K562 (cell line): ENCODE measurements at regions not wholly inside any gene's neighbourhood (a gene's known extent, or its start where the extent isn't known, plus 50 kb on each side); places are given as distances from the start of the nearest gene placed in this dataset.

ENCODE experiments used
- ATAC-seq: fragments of 200-7000 bp; cut with Tn5 transposase; 3 replicates; pipeline ENCODE4 v1.9.1; 2020; ENCODE audit warnings: moderate library complexity
- BruUV-seq: library from RNA; stranded (reverse); fragments of 400-500 nt; replicated peaks from 2 replicates; lab custom pipeline; 2021; lab: Mats Ljungman, UMichigan
- CTCF ChIA-PET: fragments of 300-600 bp; formaldehyde crosslinking; extraction: SDS; loops from one replicate; lab custom pipeline; 2021; ENCODE audit warnings: low intra/inter-chr PET ratio; lab: Yijun Ruan, JAX
- POLR2A ChIA-PET: fragments of 300-600, 350-650 bp; sonication (Branson Sonifier 250); formaldehyde crosslinking; extraction: SDS; loops from one replicate; lab custom pipeline; 2021; ENCODE audit warnings: antibody characterized with exemption, inconsistent platforms; lab: Yijun Ruan, JAX
- DNase-seq, 4 experiments: peaks; one replicate each; pipeline versions ENCODE4 v3.0.0 to v3.0.0-alpha.2; 2011 to 2018; ENCODE audit warnings: low spot score in 3 of 4, mixed read lengths in 3 of 4; ENCODE audit errors: extremely low read depth in 1 of 4
- FAIRE-seq: peaks from 2 replicates; lab custom pipeline; 2011; peaks lifted over from hg19 to GRCh38; lab: Jason Lieb, UNC
- H2AFZ ChIP-seq: 2 replicates; pipeline ENCODE4 v1.6.0; 2011; ENCODE audit warnings: low read depth, low read length, control low read depth, inconsistent platforms
- H3K27ac ChIP-seq: fragments of 200-600 bp; 3 replicates; pipeline ENCODE4 v1.8.0; 2011; ENCODE audit warnings: low read depth, mild to moderate bottlenecking, control low read depth, inconsistent platforms, low read length, moderate library complexity, mixed read lengths; ENCODE audit errors: extremely low read depth
- H3K27me3 ChIP-seq, 2 experiments: fragments of 300-600 bp in 1 of 2; 2 replicates in 1 of 2; 3 replicates in 1 of 2; pipeline versions ENCODE4 v1.6.0 to v1.8.0; 2011; ENCODE audit warnings: inconsistent platforms in 2 of 2, low read length in 2 of 2, mild to moderate bottlenecking in 1 of 2, mixed read lengths in 1 of 2, moderate library complexity in 1 of 2; ENCODE audit not compliant: control insufficient read depth in 2 of 2, insufficient read depth in 2 of 2
- H3K36me3 ChIP-seq: fragments of 300-600 bp; 3 replicates; pipeline ENCODE4 v1.8.0; 2011; ENCODE audit warnings: mild to moderate bottlenecking, low read length, inconsistent platforms; ENCODE audit not compliant: control insufficient read depth, insufficient read depth
- H3K4me1 ChIP-seq, 2 experiments: fragments of 200-600 bp in 1 of 2; replicated peaks in 1 of 2; 2 replicates in 1 of 2; 3 replicates in 1 of 2; pipeline versions ENCODE4 v1.5.1 to v1.8.0; 2011; ENCODE audit warnings: inconsistent platforms in 2 of 2, low read length in 2 of 2, mild to moderate bottlenecking in 1 of 2, mixed read lengths in 1 of 2, moderate library complexity in 1 of 2; ENCODE audit not compliant: control insufficient read depth in 2 of 2, insufficient read depth in 2 of 2
- H3K4me2 ChIP-seq: 2 replicates; pipeline ENCODE4 v1.6.1; 2011; ENCODE audit warnings: low read length, control low read depth, inconsistent platforms, mixed read lengths; ENCODE audit not compliant: insufficient read depth
- H3K4me3 ChIP-seq: fragments of 200-600 bp; sonication (generic), shearing (Covaris generic); 2 replicates; pipeline ENCODE4 v1.5.1; 2016; ENCODE audit warnings: control low read depth, inconsistent platforms
- H3K79me2 ChIP-seq: fragments of 200-600 bp; 3 replicates; pipeline ENCODE4 v1.8.0; 2011; ENCODE audit warnings: low read length, inconsistent platforms; ENCODE audit not compliant: control insufficient read depth, insufficient read depth
- H3K9ac ChIP-seq, 2 experiments: 2 replicates each; pipeline versions ENCODE4 v1.6.0 to v1.6.1; 2011; ENCODE audit warnings: low read depth in 2 of 2, low read length in 2 of 2, control low read depth in 1 of 2, inconsistent platforms in 1 of 2, mild to moderate bottlenecking in 1 of 2, mixed read lengths in 1 of 2; ENCODE audit not compliant: insufficient read depth in 1 of 2
- H3K9me1 ChIP-seq: one replicate; pipeline ENCODE4 v1.6.0; 2011; ENCODE audit warnings: inconsistent platforms, mild to moderate bottlenecking, low read length, moderate library complexity; ENCODE audit not compliant: control insufficient read depth, insufficient read depth
- H3K9me3 ChIP-seq: replicated peaks from 2 replicates; pipeline ENCODE4 v1.5.1; 2011; ENCODE audit warnings: low read depth, low read length, inconsistent platforms; ENCODE audit not compliant: control insufficient read depth, insufficient read depth
- H4K20me1 ChIP-seq: replicated peaks from 2 replicates; pipeline ENCODE4 v1.6.1; 2011; ENCODE audit warnings: low read length, inconsistent platforms, mixed read lengths; ENCODE audit not compliant: control insufficient read depth, insufficient read depth
- BRCA1 ChIP-seq, 2 experiments: fragments of 450-650 bp in 1 of 2; sonication (generic) in 1 of 2; formaldehyde crosslinking in 1 of 2; IDR thresholded peaks; 2 replicates each; pipeline versions ENCODE4 v1.5.0 to v1.6.1; 2017 to 2020; ENCODE audit warnings: mild to moderate bottlenecking in 1 of 2, missing genetic modification reagents in 1 of 2
- DDX20 ChIP-seq: fragments of 450-650 bp; IDR thresholded peaks from 2 replicates; pipeline ENCODE4 v1.6.1; 2016; ENCODE audit warnings: missing genetic modification characterization, low read depth, mild to moderate bottlenecking, missing compliant biosample characterization, moderate library complexity
- FOXP4 ChIP-seq: sonication (generic); formaldehyde crosslinking; IDR thresholded peaks from 2 replicates; pipeline ENCODE4 v1.8.0; 2022; ENCODE audit warnings: mild to moderate bottlenecking, missing genetic modification reagents, borderline replicate concordance
- ILF3 ChIP-seq: fragments of 450-650 bp; IDR thresholded peaks from 2 replicates; pipeline ENCODE4 v1.6.1; 2018; ENCODE audit warnings: antibody characterized with exemption, mild to moderate bottlenecking, moderate library complexity, borderline replicate concordance
- RAD21 ChIP-seq, 2 experiments: fragments of 250-450 bp in 1 of 2; fragments of 450-650 bp in 1 of 2; sonication (Bioruptor Pico) in 1 of 2; formaldehyde crosslinking in 1 of 2; IDR thresholded peaks in 1 of 2; conservative IDR thresholded peaks in 1 of 2; 2 replicates each; pipeline versions ENCODE4 v1.4.0 to v1.8.0; 2020 to 2022; ENCODE audit warnings: mild to moderate bottlenecking in 2 of 2, moderate library complexity in 1 of 2
- RBM39 ChIP-seq: fragments of 200-400 bp; formaldehyde crosslinking; optimal IDR thresholded peaks from 2 replicates; pipeline ENCODE3; 2018; ENCODE audit warnings: low read depth, low read length
- THRB ChIP-seq: fragments of 450-650 bp; formaldehyde crosslinking; conservative IDR thresholded peaks from 2 replicates; pipeline ENCODE4 v1.4.0; 2022; ENCODE audit warnings: mild to moderate bottlenecking, missing genetic modification characterization
- USF1 ChIP-seq: sonication (generic); formaldehyde crosslinking; IDR thresholded peaks from 2 replicates; pipeline ENCODE4 v1.9.0; 2022; ENCODE audit warnings: mild to moderate bottlenecking, missing genetic modification reagents
- ZNF217 ChIP-seq: sonication (generic); formaldehyde crosslinking; IDR thresholded peaks from 2 replicates; pipeline ENCODE4 v1.8.0; 2022; ENCODE audit warnings: mild to moderate bottlenecking, missing genetic modification reagents
- ZNF282 ChIP-seq: sonication (generic); formaldehyde crosslinking; IDR thresholded peaks from 2 replicates; pipeline ENCODE4 v1.8.1; 2023; ENCODE audit warnings: missing genetic modification reagents
- WGBS: fragments of 100-300 bp; shearing (Covaris generic); methylation state at CpG from one replicate; pipeline ENCODE4 v1.1.6; 2016; ENCODE audit warnings: low coverage, mixed read lengths; ENCODE audit not compliant: insufficient coverage; ENCODE audit errors: missing lambda C conversion rate; 5-methylcytosine and 5-hydroxymethylcytosine counted together
- in situ Hi-C: fragments of 300-500 bp; cut with MboI; formaldehyde crosslinking; loops from 4 replicates; pipeline ENCODE4 v1.15.0; 2018; ENCODE audit warnings: inconsistent platforms, mixed read lengths
- intact Hi-C: fragments of 100-400 bp; cut with micrococcal nuclease; formaldehyde crosslinking; loops from 2 replicates; pipeline ENCODE4 v1.14.2; 2022
- TF ChIP-seq, protein P1 (sequence below), 3 experiments: IDR thresholded peaks in 2 of 3; conservative IDR thresholded peaks in 1 of 3; 2 replicates each; pipeline ENCODE4 v1.5.1; 2011 to 2012; ENCODE audit warnings: low read length in 3 of 3, mild to moderate bottlenecking in 3 of 3, control low read depth in 2 of 3, improper control_type of control experiment in 1 of 3, inconsistent platforms in 1 of 3, low read depth in 1 of 3, mixed read lengths in 1 of 3, moderate library complexity in 1 of 3; ENCODE audit not compliant: insufficient read depth in 2 of 3

DNA sequence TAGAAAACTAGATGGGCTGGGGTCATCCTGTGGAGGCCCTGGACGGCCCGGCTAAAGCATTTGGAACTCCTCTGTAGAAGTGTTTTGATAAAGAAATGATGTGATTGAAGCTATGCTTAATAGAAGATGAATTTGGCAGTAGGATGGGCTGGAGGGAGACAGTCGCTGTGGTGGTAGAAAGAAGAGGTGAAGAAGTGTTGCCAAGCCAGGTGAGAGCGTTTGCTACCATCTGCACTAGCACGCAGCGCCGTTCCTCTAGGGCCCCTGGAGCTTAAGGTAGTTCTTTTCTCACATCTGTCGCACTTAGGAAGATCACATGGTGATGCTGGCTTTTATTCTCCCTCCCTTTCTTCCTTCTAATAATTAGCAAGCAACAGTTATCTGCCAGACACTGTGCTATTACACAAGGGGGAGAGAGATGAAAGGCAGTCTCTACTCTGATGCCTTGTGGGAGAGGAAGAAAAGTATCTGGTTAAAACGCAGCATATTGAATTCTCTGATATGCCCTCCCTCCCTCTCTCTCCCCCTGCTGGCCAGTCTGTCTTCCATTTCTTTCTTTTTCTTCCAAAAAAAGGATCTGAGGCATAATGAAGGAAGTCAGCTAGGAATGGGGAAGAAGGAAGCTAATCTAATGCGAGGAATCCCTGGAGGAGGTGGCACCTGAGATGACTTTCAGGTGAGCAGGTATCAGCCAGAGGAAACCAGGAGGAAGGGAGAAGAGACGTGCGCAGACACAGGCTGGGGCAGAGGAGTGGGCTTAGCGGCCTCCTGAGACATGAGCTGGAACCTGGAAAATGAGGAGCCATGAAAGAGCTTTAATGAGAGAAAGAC lies 162.3 kb upstream of the KLF14 start:
- H3K4me1 ChIP-seq, result peaks cover 17 to 19% of the 10 kb centered on the region in 2 experiments
- DNase-seq, result peak; percentile 43 to 61 (median 46)
- H3K9ac ChIP-seq, result peak overlapping the region in 1 of 2 experiments; percentile 46; a peak in 1 of 4 replicates
- TF ChIP-seq USF1 (CRISPR knock-in tag) (peak; percentile 25; the same call in 1 of the 2 replicates), ZNF282 (no peak), THRB (CRISPR knock-in tag) (0 out of 2 replicates have a peak, but pooled peaks have one; percentile 15), FOXP4 (CRISPR knock-in tag) (no peak), DDX20 (tag) (no peak), ZNF217 (CRISPR knock-in tag) (no peak), RBM39 (peak; percentile 37), BRCA1 (IDR thresholded peaks at IDR 0.05) (no peak), BRCA1 (CRISPR knock-in tag; IDR thresholded peaks at IDR 0.05) (peak; percentile 59; the same call in 1 of the 2 replicates), RAD21 (CRISPR knock-in tag; conservative IDR thresholded peaks at IDR 0.05 in 1 of 2, IDR thresholded peaks at IDR 0.05 in 1 of 2) (peak in 1 of 2 experiments; percentile 27; a peak in 1 of 4 replicates), ILF3 (no peak)
- TF ChIP-seq, protein P1, sequence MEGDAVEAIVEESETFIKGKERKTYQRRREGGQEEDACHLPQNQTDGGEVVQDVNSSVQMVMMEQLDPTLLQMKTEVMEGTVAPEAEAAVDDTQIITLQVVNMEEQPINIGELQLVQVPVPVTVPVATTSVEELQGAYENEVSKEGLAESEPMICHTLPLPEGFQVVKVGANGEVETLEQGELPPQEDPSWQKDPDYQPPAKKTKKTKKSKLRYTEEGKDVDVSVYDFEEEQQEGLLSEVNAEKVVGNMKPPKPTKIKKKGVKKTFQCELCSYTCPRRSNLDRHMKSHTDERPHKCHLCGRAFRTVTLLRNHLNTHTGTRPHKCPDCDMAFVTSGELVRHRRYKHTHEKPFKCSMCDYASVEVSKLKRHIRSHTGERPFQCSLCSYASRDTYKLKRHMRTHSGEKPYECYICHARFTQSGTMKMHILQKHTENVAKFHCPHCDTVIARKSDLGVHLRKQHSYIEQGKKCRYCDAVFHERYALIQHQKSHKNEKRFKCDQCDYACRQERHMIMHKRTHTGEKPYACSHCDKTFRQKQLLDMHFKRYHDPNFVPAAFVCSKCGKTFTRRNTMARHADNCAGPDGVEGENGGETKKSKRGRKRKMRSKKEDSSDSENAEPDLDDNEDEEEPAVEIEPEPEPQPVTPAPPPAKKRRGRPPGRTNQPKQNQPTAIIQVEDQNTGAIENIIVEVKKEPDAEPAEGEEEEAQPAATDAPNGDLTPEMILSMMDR (IDR thresholded peaks at IDR 0.05 in 2 of 3, conservative IDR thresholded peaks at IDR 0.05 in 1 of 3; ENCODE audit: insufficient read depth in 2 of 3, low read depth in 1 of 3, low read length in 3 of 3), result peak in 2 of 3 experiments; percentile 57 to 74; a peak in 5 of 6 replicates

More for the DNA sequence above, 162.3 kb upstream of the KLF14 start:
- Histone ChIP-seq H3K27ac (0 out of 3 replicates have a peak overlapping the region, but pooled peaks have one; percentile 1), H3K79me2 (no peaks in the 10 kb centered on the region), H2AFZ (peak overlapping the region; percentile 91), H3K4me2 (peak overlapping the region; percentile 35), H3K36me3 (peaks cover 6% of the 10 kb centered on the region; the same call in 2 of the 3 replicates), H3K9me3 (no peaks in the 10 kb centered on the region), H4K20me1 (no peaks in the 10 kb centered on the region), H3K4me3 (no peak overlapping the region), H3K9me1 (no peaks in the 10 kb centered on the region), H3K27me3 (no peaks in the 10 kb centered on the region)
- intact Hi-C loops (loop anchor here (1.0 to 5.0 kb wide), 5 partner anchors 21 to 617 kb away; no protein-coding TSS in a partner anchor), in situ Hi-C loops (loop anchor here (5.0 kb wide), 1 partner anchor 146 kb away; no protein-coding TSS in a partner anchor)
- ChIA-PET POLR2A (interaction anchor here (0.6 to 1.9 kb wide), 11 partner anchors 11 to 1045 kb away, joined by 3 to 9 read pairs (median 4); no protein-coding TSS in a partner anchor), CTCF (interaction anchor here (0.6 to 5.2 kb wide), 7 partner anchors 21 to 758 kb away, joined by 3 to 51 read pairs (median 7); no protein-coding TSS in a partner anchor)
- ATAC-seq, result peak; percentile 52
- BruUV-seq, result no TSS peak
- FAIRE-seq, result no peak
- 58% methylated on average over 13 of the region's 13 CpGs for WGBS
